GM12892 (cell line): ENCODE measurements at regions not wholly inside any gene's neighbourhood (a gene's known extent, or its start where the extent isn't known, plus 50 kb on each side); places are given as distances from the start of the nearest gene placed in this dataset.

Experiments
- POLR2A ChIP-seq: IDR thresholded peaks from 2 replicates; pipeline ENCODE4 v1.6.1; 2011; ENCODE audit warnings: low read depth, low read length, control low read depth
- POLR2AphosphoS5 ChIP-seq: IDR thresholded peaks from 2 replicates; pipeline ENCODE4 v1.6.1; 2011; ENCODE audit warnings: low read depth, low read length, control low read depth
- TAF1 ChIP-seq: IDR thresholded peaks from 2 replicates; pipeline ENCODE4 v1.6.1; 2011; ENCODE audit warnings: low read depth, mild to moderate bottlenecking, control low read depth, low read length, borderline replicate concordance

DNA sequence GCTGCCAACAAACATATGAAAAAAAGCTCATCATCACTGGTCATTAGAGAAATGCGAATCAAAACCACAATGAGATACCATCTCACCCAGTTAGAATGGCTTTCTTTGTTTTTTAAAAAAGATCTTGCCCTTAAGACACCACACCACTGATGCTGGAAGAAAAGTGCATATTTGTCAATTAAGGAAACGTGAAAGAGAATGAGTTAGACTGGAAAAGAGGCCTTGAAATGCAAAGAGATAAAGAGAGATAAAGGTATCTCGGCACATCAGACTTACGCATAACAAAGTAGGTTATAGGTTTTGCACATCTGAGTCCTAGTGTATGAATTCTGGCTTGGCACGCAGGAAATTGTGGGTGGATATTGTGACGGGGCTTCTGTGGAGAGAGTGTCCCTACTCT lies 149.5 kb downstream of the MTX2 start:
- TF ChIP-seq TAF1 (no peak), POLR2AphosphoS5 (no peak), POLR2A (no peak)
